NB4 (cell line): ENCODE measurements at regions not wholly inside any gene's neighbourhood (a gene's known extent, or its start where the extent isn't known, plus 50 kb on each side); places are given as distances from the start of the nearest gene placed in this dataset.

Experiments used
- DNase-seq: peaks from one replicate; pipeline ENCODE4 v3.0.0; 2010; ENCODE audit warnings: low read depth
- H3K4me3 ChIP-seq: one replicate; pipeline ENCODE4 v1.5.1; 2011; ENCODE audit warnings: mild to moderate bottlenecking, low read depth, low read length, moderate library complexity
- CTCF ChIP-seq: IDR thresholded peaks from one replicate; pipeline ENCODE4 v1.5.1; 2012; ENCODE audit warnings: low read depth, low read length
- MYC ChIP-seq: IDR thresholded peaks from 2 replicates; pipeline ENCODE4 v1.6.1; 2011; ENCODE audit warnings: low read depth, low read length
- POLR2A ChIP-seq: IDR thresholded peaks from 2 replicates; pipeline ENCODE4 v1.6.1; 2011; ENCODE audit warnings: mild to moderate bottlenecking; ENCODE audit not compliant: insufficient read length; ENCODE audit errors: extremely low read depth
- TF ChIP-seq, protein P1 (sequence below): IDR thresholded peaks from 2 replicates; pipeline ENCODE4 v1.6.1; 2011; ENCODE audit warnings: low read depth, low read length

DNA sequence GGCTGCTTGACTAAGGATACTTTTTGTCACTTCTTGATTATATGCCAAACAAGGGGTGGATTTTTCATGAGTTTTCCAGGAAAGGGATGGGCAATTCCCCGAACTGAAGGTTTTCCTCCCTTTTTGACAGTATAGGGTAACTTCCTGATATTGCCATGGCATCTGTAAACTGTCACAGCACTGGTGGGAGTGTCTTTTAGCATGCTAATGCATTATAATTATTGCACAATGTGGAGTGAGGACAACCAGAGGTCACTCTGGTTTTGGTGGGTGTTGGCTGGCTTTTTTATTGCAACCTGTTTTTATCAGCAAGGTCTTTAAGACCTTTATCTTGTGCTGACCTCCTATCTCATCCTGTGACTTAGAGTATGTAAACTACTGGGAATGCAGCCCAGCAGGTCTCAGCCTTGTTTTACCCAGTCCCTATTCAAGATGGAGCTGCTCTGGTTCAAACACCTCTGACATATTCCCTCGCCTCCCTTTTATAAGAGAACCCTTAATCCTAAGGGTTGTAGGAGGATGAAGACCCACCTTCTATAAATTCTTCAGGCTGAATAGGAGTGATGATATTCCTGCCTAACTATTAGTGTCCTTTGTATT lies 471.2 kb downstream of the ATP23 start:
- TF ChIP-seq CTCF, result no peak
- TF ChIP-seq POLR2A, result no peak
- TF ChIP-seq, protein P1, sequence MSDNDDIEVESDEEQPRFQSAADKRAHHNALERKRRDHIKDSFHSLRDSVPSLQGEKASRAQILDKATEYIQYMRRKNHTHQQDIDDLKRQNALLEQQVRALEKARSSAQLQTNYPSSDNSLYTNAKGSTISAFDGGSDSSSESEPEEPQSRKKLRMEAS, result no peak
- no peak for TF ChIP-seq MYC
- no peak overlapping the region for H3K4me3 ChIP-seq
- no peak for DNase-seq

- DNase-seq, result no peak
- no peak overlapping the region for H3K4me3 ChIP-seq
- TF ChIP-seq, protein P1, result no peak
- TF ChIP-seq CTCF, result no peak
- TF ChIP-seq POLR2A, result no peak
- no peak for TF ChIP-seq MYC
These were observed 472.4 kb downstream of the ATP23 start for GRCh38 chr12:58413794-58414193.

- H3K4me3 ChIP-seq, result no peak overlapping the region
- DNase-seq, result no peak
- TF ChIP-seq POLR2A, result no peak
- TF ChIP-seq CTCF, result no peak
- TF ChIP-seq, protein P1, result no peak
- TF ChIP-seq MYC, result no peak
These were observed 473.1 kb downstream of the ATP23 start for GRCh38 chr12:58414398-58414871.

GRCh38 chr12:58415716-58416115 lies 474.3 kb downstream of the ATP23 start:
- DNase-seq, result no peak
- TF ChIP-seq POLR2A (no peak), CTCF (no peak)
- TF ChIP-seq, protein P1, result no peak
- no peak overlapping the region for H3K4me3 ChIP-seq

DNA sequence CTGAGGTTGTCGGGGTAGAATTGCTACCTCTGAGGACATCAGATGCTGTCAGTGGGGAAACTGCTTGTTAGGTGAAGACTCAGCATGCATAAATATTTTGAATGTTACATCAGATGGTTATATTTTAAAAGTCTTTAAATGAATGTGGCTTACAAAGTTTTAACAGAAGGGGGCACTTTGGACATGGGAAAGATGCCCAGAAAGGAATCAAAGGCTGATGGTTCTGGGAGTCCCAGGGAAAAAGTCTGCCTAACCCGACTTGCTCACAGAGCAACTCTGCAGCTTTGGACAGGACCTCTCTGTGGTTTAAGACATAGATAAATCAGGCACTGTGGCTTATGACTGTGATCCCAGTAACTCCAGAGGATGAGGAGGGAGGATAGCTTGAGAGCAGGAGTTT lies 474.9 kb downstream of the ATP23 start:
- no peak for TF ChIP-seq POLR2A
- TF ChIP-seq, protein P1, result no peak
- no peak for TF ChIP-seq MYC
- TF ChIP-seq CTCF, result no peak
- no peak for DNase-seq
- no peak overlapping the region for H3K4me3 ChIP-seq
